HG03108 (cell line): ENCODE measurements at regions not wholly inside any gene's neighbourhood (a gene's known extent, or its start where the extent isn't known, plus 50 kb on each side); places are given as distances from the start of the nearest gene placed in this dataset.
"Not testable (repeated sequence)": the region's sequence is repeated elsewhere in the genome, so short reads cannot be mapped to it uniquely, and the experiment has no call there.

Experiments
- ATAC-seq: cut with Tn5 transposase; IDR thresholded peaks from one replicate; pipeline ENCODE4 v1.9.1; 2021; ENCODE audit warnings: moderate library complexity; ENCODE audit not compliant: unreplicated experiment

DNA sequence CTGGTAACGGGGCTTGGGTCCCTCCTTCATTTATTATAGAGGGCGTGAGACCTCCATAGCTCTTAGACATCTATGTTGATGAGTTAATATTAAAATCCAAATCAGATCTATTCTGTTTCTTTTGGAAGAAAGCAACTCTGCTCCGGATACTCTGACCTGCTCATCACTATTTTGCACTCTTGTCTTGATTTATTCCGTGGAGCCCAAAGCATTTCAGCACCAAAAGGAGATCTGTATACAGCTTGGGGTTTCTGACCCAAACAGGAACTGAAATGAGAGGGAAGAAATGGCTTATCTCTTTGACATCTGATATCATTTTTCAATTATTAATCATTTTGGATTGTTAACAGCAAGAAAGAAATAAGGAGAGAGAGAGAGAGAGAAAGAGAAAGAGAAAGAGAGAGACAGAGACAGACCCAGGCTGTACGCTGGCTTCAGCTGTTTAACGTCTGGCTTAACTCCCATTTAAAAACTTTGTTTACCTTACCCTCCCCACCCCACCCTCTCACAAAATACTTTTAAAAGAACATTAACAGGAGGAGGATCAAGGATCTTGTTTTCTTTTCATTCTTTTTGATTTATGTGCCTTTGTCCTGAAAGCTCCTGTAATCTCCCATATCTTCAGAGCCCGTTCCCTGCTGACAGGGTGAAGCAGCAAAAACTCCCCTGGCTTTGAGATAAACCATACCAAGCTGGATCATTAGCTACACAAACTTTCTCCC is 231.4 kb upstream of the TUT7 start:
- no peak for ATAC-seq

DNA sequence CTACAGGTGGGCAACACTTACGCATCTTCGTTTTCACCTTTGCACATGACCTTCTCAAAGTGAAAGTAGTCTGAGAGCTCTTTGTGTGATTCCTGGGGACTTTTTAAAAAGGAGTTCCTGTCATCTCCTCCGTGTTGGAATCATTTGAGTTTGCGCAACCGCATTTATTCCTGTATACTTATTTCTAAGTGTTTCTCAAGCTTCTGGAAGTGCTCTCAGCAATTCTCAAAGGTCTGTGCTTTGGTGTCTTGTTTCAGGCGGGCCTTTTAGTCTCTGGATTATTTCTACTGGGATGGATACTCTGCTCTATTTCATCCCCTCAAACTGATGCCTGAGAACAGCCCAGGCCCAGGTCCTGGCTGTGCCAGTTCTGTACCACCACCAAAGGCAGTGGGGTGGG is 226.5 kb upstream of the TUT7 start:
- no peak for ATAC-seq

- ATAC-seq: no peak
These were observed 224.5 kb upstream of the TUT7 start for GRCh38 chr9:86578722-86579121.

GRCh38 chr9:86577420-86578333 is 223.5 kb upstream of the TUT7 start:
- no peak for ATAC-seq

- no peak for ATAC-seq
These were observed 221.8 kb upstream of the TUT7 start for GRCh38 chr9:86575825-86576525.

- ATAC-seq: no peak
These were observed 220.9 kb upstream of the TUT7 start for GRCh38 chr9:86575137-86575536.

GRCh38 chr9:86573886-86574285 is 219.7 kb upstream of the TUT7 start:
- no peak for ATAC-seq

DNA sequence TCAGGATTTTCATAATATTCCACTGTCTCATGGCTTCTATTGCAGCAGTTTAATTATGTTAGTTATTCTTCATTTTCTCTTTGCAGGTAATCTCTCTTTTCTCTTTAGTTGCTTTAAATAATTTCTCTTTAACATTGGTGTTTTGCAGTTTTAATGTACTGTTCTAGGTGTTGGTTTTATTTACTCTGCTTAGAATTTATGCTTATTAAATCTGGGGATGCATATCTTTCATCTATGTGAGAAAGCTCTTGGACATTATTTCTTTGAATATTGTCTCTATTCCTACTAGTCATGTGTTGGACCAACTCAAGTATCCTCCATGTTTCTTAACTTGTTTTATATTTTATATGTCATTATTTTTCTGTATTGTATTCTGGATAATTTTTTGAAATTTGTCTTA is 218.7 kb upstream of the TUT7 start:
- ATAC-seq: no peak

DNA sequence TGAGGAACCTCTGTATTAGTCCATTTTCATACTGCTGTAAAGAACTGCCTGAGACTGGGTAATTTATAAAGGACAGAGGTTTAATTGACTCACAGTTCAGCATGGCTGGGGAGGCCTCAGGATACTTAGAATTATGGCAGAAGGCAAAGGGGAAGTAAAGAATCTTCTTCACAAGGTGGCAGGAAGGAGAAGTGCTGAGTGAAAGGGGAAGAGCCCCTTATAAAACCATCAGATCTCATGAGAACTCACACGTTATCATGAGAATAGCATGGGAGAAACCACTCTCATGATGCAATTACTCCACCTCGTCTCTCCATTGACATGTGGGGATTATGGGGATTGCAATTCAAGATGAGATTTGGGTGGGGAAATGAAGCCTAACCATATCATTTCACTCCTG is 211.4 kb upstream of the TUT7 start:
- ATAC-seq: not testable (repeated sequence)

DNA sequence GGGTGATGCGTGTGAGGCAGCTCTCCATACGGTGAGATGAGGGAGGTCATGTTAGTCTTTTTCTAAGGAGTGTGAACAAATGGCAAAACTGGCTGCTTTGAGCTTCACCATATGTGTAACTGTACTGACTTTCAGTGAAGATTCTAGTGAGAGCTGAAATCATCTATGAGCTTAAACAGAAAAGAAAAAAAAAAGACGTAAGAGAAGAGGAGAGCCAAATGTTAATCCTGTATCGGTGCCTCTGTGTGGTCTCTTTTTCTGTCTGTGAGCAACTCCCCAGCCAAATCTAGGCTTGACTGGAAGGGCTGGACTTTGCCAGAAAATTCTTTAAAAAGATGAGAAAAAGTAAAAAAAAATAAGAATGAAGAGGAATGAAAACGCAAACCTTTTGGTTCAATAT is 209.7 kb upstream of the TUT7 start:
- ATAC-seq: no peak

DNA sequence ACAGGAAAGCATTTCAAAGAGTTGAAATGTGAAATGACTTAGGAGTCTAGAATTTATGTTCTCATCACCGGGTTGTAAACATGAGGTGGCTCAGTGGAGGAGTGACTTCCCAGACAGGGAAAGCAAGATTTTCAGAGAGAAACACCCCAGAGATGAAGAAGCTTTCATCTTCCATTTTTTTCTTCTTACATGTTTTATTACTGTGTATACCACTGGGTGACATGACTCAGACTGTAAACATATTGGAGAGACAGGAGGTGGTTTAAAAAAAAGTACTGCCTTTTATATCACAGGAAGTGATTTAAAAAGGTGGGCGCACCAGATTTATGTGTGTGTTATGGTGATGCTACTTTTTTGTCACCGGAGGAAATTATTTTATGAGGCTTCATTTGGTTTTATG is 209.1 kb upstream of the TUT7 start:
- ATAC-seq: no peak

GRCh38 chr9:86562691-86563090 is 208.5 kb upstream of the TUT7 start:
- ATAC-seq: no peak

DNA sequence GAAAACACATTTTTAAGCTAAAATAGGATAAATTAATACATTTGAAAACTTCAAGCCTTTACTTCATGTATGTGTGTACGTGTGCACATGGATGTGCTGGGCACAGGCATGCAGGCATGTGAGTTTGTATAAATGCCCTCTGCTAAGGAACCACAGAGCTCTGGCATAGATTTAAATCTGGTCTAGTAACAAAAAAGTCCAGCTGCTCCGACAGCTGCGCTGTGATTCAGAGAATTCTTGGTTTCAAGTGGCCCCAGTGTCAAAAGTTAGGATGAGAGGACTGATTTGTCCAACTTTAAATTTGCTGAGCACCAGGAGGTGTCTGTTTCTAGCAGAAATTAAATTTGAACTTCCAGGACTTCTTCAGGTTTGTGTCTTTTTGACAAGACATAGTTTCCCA is 203.7 kb upstream of the TUT7 start:
- ATAC-seq: no peak

GRCh38 chr9:86557063-86557766 is 203.0 kb upstream of the TUT7 start:
- ATAC-seq: no peak

GRCh38 chr9:86555661-86556060 is 201.5 kb upstream of the TUT7 start:
- ATAC-seq: no peak

DNA sequence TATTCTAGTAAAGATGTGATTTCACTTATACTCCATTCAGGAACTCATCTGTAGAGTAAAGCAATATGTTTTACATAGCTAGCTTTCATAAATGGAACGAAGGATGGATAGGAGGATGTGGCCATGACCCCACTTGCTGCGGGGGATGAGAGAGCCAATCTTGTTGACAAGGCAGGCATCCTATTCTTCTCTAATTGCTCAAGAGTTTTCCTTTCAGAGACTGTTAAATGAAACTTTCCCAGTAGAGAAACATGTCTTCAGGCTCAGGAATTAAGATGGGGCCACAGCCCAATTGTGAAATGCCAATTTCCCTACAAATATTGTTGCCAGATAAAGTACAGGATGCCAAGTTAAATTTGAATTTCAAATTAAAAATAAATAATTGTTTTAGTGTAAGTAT is 196.2 kb upstream of the TUT7 start:
- ATAC-seq: no peak

- ATAC-seq: no peak
These were observed 195.7 kb upstream of the TUT7 start for GRCh38 chr9:86549920-86550319.

DNA sequence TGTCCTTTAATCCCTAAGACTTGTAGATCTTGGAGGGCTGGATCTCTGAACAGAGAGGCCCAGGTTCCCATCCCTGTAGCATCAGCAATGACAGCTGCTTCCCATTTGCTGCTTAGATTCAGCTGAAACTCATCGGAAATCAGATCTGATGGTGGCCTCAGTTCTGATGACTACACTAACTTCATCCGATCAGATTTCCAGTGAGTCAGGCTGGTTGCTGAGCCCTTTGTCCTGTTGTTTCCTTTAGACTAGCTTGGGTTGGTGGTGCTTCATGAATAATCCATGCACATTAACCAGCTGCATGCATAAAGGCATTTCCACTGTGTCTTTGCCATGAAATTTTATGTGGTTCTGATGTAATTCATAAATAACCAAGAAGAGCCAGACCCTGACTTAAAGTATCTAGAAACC is 195.2 kb upstream of the TUT7 start:
- ATAC-seq: no peak

GRCh38 chr9:86548220-86548619 is 194.0 kb upstream of the TUT7 start:
- no peak for ATAC-seq

DNA sequence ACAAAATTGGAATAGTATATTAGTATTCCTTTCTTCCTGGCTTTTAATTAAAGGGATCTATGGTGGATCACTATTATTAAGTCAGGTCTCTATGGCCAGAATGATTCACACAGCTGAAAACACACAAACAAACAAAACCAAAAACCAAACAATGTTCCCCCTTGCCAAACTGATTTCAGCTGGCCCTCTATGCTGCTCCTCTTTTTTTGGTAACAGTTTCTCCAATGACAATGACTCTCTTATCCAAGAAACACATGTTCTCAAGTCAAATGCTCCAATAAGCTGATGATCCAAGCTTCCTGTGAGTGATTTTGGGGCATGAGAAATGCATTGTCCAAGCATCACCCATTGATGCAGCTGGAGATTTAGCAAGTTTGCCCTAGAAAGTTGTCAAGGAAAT is 193.4 kb upstream of the TUT7 start:
- no peak for ATAC-seq

DNA sequence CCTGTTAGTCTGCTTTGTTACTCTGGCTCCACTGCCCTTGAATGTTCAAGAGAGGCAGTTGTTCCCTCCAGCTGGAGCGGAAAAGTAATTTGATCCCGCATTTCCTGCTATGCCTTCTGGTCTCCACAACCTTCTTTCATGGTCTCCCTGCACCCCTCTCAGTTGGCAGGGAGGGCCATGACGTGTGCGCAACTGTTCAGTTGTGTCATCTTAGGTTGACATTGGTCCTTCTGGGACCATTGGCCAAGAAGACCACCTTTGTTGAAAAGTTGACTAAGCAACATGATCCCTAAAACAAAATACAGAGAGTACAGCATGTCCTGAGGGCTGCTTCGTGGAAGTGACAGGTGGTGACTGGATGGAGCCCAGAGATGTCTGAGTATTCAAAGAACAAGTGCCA is 192.5 kb upstream of the TUT7 start:
- ATAC-seq: no peak
